ENCODE measurements at regions not wholly inside any gene's neighbourhood (a gene's known extent, or its start where the extent isn't known, plus 50 kb on each side); places are given as distances from the start of the nearest gene placed in this dataset.

DNA sequence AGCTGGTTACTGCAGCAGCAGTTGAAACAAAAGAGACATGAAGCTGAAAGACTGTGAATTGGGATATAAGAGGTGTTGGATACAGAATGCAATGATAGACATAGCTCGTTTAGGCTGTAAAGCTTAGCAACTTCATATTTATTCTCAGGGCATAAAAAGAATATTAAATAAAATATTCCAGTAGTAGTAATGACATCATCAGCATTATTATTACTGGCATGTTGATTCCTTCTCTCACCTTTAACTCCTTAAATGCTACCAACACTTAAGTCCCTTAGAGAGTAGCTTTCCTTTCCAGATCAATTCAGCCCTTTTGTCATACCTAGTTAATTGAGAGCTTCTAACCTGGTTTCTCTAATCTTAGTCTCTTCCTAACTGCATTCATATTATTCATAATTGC is 81.4 kb upstream of the STXBP5 start:
- H3K4me1 ChIP-seq: no peaks in the 10 kb centered on the region
- no peak for DNase-seq (ENCODE audit: extremely low spot score)
- H3K36me3 ChIP-seq: no peaks in the 10 kb centered on the region
- H3K27ac ChIP-seq (replicated peaks in 1 of 4): no peak overlapping the region
- intact Hi-C loops (cut with DNase I): no loop called here
- H3K9me3 ChIP-seq: no peaks in the 10 kb centered on the region
- no peak for TF ChIP-seq EP300 (IDR thresholded peaks at IDR 0.05)
- TF ChIP-seq POLR2AphosphoS5 (IDR thresholded peaks at IDR 0.05): no peak
- TF ChIP-seq, protein P1, sequence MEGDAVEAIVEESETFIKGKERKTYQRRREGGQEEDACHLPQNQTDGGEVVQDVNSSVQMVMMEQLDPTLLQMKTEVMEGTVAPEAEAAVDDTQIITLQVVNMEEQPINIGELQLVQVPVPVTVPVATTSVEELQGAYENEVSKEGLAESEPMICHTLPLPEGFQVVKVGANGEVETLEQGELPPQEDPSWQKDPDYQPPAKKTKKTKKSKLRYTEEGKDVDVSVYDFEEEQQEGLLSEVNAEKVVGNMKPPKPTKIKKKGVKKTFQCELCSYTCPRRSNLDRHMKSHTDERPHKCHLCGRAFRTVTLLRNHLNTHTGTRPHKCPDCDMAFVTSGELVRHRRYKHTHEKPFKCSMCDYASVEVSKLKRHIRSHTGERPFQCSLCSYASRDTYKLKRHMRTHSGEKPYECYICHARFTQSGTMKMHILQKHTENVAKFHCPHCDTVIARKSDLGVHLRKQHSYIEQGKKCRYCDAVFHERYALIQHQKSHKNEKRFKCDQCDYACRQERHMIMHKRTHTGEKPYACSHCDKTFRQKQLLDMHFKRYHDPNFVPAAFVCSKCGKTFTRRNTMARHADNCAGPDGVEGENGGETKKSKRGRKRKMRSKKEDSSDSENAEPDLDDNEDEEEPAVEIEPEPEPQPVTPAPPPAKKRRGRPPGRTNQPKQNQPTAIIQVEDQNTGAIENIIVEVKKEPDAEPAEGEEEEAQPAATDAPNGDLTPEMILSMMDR (IDR thresholded peaks at IDR 0.05): no peak
- no peak for TF ChIP-seq POLR2A (IDR thresholded peaks at IDR 0.05; ENCODE audit: low read depth)
- 81% methylated on average over 1 of the region's 1 CpG for WGBS
- no peaks in the 10 kb centered on the region for H3K27me3 ChIP-seq
- H3K4me3 ChIP-seq: no peak overlapping the region

DNA sequence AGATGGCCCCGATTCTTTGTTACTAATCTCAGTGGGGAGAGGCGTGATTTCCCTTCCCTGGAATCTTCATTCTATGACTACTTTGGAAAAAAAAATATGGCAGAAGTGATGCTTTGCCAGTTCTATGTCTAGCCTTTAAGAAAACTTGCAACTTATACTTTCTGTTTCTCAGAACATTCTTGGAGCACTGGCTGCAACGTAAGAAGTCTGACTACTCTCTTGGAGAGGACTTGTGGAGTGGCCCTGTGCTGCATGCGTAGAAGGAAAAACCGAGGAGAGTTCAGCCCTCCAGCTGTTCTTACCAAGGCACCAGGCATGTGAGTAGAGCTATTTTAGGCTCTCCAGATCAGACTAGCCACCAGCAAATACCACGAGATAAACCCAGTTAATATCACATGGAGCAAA is 77.6 kb upstream of the STXBP5 start:
- no peak for DNase-seq (ENCODE audit: extremely low spot score)
- no peaks in the 10 kb centered on the region for H3K9me3 ChIP-seq
- intact Hi-C loops (cut with DNase I): no loop called here
- TF ChIP-seq EP300 (IDR thresholded peaks at IDR 0.05): no peak
- TF ChIP-seq, protein P1 (IDR thresholded peaks at IDR 0.05): no peak
- TF ChIP-seq POLR2AphosphoS5 (IDR thresholded peaks at IDR 0.05): no peak
- no peak for TF ChIP-seq POLR2A (IDR thresholded peaks at IDR 0.05; ENCODE audit: low read depth)
- no peak overlapping the region for H3K27ac ChIP-seq (replicated peaks in 1 of 4)
- no peaks in the 10 kb centered on the region for H3K36me3 ChIP-seq
- H3K4me3 ChIP-seq: no peak overlapping the region
- WGBS: 80% methylated on average over 6 of the region's 6 CpGs
- peaks cover 0 to 3% (median 0%) of the 10 kb centered on the region in 4 donors for H3K4me1 ChIP-seq
- H3K27me3 ChIP-seq: no peaks in the 10 kb centered on the region

DNA sequence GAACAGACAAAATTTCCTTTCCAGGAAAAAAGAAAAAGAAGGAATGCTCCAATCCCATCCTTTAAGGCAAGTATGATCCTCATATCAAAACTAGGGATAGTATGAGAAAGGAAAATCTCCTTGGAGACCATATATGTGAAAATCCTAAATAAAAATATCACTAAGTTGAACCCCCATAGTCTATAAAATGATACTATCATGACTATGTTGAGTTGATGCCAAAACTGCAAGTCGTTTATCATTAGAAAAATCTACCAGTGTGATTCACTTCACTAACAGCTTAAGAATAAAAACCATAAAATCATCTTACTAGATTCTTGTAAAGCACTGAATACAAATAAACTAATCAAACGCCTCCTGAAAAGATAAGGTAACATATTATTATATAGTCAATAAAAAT is 76.6 kb upstream of the STXBP5 start:
- DNase-seq (ENCODE audit: extremely low spot score): no peak
- TF ChIP-seq, protein P1 (IDR thresholded peaks at IDR 0.05): no peak
- TF ChIP-seq EP300 (IDR thresholded peaks at IDR 0.05) (no peak), POLR2A (IDR thresholded peaks at IDR 0.05; ENCODE audit: low read depth) (no peak), POLR2AphosphoS5 (IDR thresholded peaks at IDR 0.05) (no peak)
- WGBS: 75% methylated on average over 2 of the region's 2 CpGs
- intact Hi-C loops (cut with DNase I): no loop called here
- no peaks in the 10 kb centered on the region for H3K27me3 ChIP-seq
- H3K9me3 ChIP-seq: no peaks in the 10 kb centered on the region
- no peak overlapping the region for H3K4me3 ChIP-seq
- H3K4me1 ChIP-seq: peaks cover 0 to 5% (median 0%) of the 10 kb centered on the region in 4 donors
- H3K27ac ChIP-seq (replicated peaks in 1 of 4): no peak overlapping the region
- H3K36me3 ChIP-seq: no peaks in the 10 kb centered on the region

DNA sequence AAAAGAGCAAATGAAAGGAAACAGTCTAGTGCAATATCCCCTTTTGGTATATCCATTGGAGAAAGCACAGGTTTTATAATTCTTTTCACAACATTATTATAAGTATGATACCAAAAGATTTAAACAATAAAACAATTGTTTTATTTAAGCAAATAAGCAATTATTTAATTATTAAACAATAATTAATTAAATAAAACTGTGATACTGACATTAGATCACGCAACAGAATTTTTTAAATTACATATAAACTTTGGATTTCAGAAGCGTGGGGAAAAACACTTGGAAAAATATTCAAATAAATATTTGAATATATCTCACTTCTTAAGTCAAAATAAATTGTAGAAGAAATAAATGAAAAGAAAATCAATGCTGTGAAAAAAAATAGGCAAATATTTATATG is 76.2 kb upstream of the STXBP5 start:
- DNase-seq (ENCODE audit: extremely low spot score): no peak

More for the DNA sequence above, 76.2 kb upstream of the STXBP5 start:
- intact Hi-C loops (cut with DNase I): no loop called here
- H3K4me3 ChIP-seq: no peak overlapping the region
- H3K9me3 ChIP-seq: no peaks in the 10 kb centered on the region
- no peak overlapping the region for H3K27ac ChIP-seq (replicated peaks in 1 of 4)
- TF ChIP-seq, protein P1 (IDR thresholded peaks at IDR 0.05): no peak
- no peak for TF ChIP-seq POLR2A (IDR thresholded peaks at IDR 0.05; ENCODE audit: low read depth)
- no peak for TF ChIP-seq POLR2AphosphoS5 (IDR thresholded peaks at IDR 0.05)
- no peak for TF ChIP-seq EP300 (IDR thresholded peaks at IDR 0.05)
- H3K36me3 ChIP-seq: no peaks in the 10 kb centered on the region
- WGBS: 93% methylated on average over 2 of the region's 2 CpGs
- no peaks in the 10 kb centered on the region for H3K27me3 ChIP-seq
- H3K4me1 ChIP-seq: peaks cover 0 to 5% (median 0%) of the 10 kb centered on the region in 4 donors
